ENCODE measurements at regions not wholly inside any gene's neighbourhood (a gene's known extent, or its start where the extent isn't known, plus 50 kb on each side); places are given as distances from the start of the nearest gene placed in this dataset.

GRCh38 chr20:21956591-21956990 is 251.1 kb downstream of the PAX1 start:
- no peak for DNase-seq (ENCODE audit: low read depth)

- DNase-seq (ENCODE audit: low read depth), result no peak
Observed at GRCh38 chr20:21947406-21947805, 241.9 kb downstream of the PAX1 start.

GRCh38 chr20:21944227-21944626 is 238.8 kb downstream of the PAX1 start:
- DNase-seq (ENCODE audit: low read depth), result no peak

GRCh38 chr20:21941941-21942805 is 236.7 kb downstream of the PAX1 start:
- DNase-seq (ENCODE audit: low read depth), result peak; percentile 19

- no peak for DNase-seq (ENCODE audit: low read depth)
Observed at GRCh38 chr20:21936720-21937380, 231.4 kb downstream of the PAX1 start.

GRCh38 chr20:21936261-21936660 is 230.8 kb downstream of the PAX1 start:
- DNase-seq (ENCODE audit: low read depth), result no peak

GRCh38 chr20:21933526-21933925 is 228.1 kb downstream of the PAX1 start:
- no peak for DNase-seq (ENCODE audit: low read depth)

GRCh38 chr20:21921251-21921650 is 215.8 kb downstream of the PAX1 start:
- no peak for DNase-seq (ENCODE audit: low read depth)

- DNase-seq (ENCODE audit: low read depth), result no peak
Observed at GRCh38 chr20:21920211-21920610, 214.7 kb downstream of the PAX1 start.

GRCh38 chr20:21918398-21918797 is 212.9 kb downstream of the PAX1 start:
- no peak for DNase-seq (ENCODE audit: low read depth)

- DNase-seq (ENCODE audit: low read depth), result no peak
Observed at GRCh38 chr20:21902391-21902790, 196.9 kb downstream of the PAX1 start.

GRCh38 chr20:21901470-21902275 is 196.2 kb downstream of the PAX1 start:
- peak; percentile 78 for DNase-seq (ENCODE audit: low read depth)

- DNase-seq (ENCODE audit: low read depth), result no peak
Observed at GRCh38 chr20:21900431-21900830, 195.0 kb downstream of the PAX1 start.

- DNase-seq (ENCODE audit: low read depth), result no peak
Observed at GRCh38 chr20:21874921-21875320, 169.5 kb downstream of the PAX1 start.

- no peak for DNase-seq (ENCODE audit: low read depth)
Observed at GRCh38 chr20:21874127-21874526, 168.7 kb downstream of the PAX1 start.

GRCh38 chr20:21873291-21873690 is 167.8 kb downstream of the PAX1 start:
- no peak for DNase-seq (ENCODE audit: low read depth)

- no peak for DNase-seq (ENCODE audit: low read depth)
Observed at GRCh38 chr20:21867811-21868210, 162.3 kb downstream of the PAX1 start.

- DNase-seq (ENCODE audit: low read depth), result no peak
Observed at GRCh38 chr20:21867353-21867752, 161.9 kb downstream of the PAX1 start.

GRCh38 chr20:21862956-21863355 is 157.5 kb downstream of the PAX1 start:
- no peak for DNase-seq (ENCODE audit: low read depth)

GRCh38 chr20:21862259-21862946 is 156.9 kb downstream of the PAX1 start:
- no peak for DNase-seq (ENCODE audit: low read depth)

GRCh38 chr20:21840991-21841390 is 135.5 kb downstream of the PAX1 start:
- peak; percentile 35 for DNase-seq (ENCODE audit: low read depth)

- no peak for DNase-seq (ENCODE audit: low read depth)
Observed at GRCh38 chr20:21839982-21840381, 134.5 kb downstream of the PAX1 start.

Data from stromal cell of bone marrow (primary cell).